HTR-8/SVneo (cell line): ENCODE measurements at regions not wholly inside any gene's neighbourhood (a gene's known extent, or its start where the extent isn't known, plus 50 kb on each side); places are given as distances from the start of the nearest gene placed in this dataset.
"Not testable (repeated sequence)": the region's sequence is repeated elsewhere in the genome, so short reads cannot be mapped to it uniquely, and the experiment has no call there.

ENCODE experiments used
- DNase-seq: peaks from one replicate; pipeline ENCODE4 v3.0.0; 2011; ENCODE audit warnings: low spot score, mixed read lengths; ENCODE audit not compliant: insufficient read length
- FAIRE-seq: peaks from 2 replicates; lab custom pipeline; 2011; peaks lifted over from hg19 to GRCh38; lab: Jason Lieb, UNC

- DNase-seq (no peak), FAIRE-seq (no peak)
These were observed 276.7 kb downstream of the SOX4 start for GRCh38 chr6:21870076-21870730.

GRCh38 chr6:21871831-21872230, 278.3 kb downstream of the SOX4 start:
- DNase-seq (no peak), FAIRE-seq (no peak)

- FAIRE-seq (no peak), DNase-seq (no peak)
These were observed 279.2 kb downstream of the SOX4 start for GRCh38 chr6:21872749-21873148.

- no peak for FAIRE-seq
- no peak for DNase-seq
These were observed 280.0 kb downstream of the SOX4 start for GRCh38 chr6:21873562-21873961.

- DNase-seq (no peak), FAIRE-seq (no peak)
These were observed 280.8 kb downstream of the SOX4 start for GRCh38 chr6:21874372-21874771.

- not testable (repeated sequence) for FAIRE-seq, DNase-seq
These were observed 283.5 kb downstream of the SOX4 start for GRCh38 chr6:21877037-21877436.

- not testable (repeated sequence) for FAIRE-seq
These were observed 286.7 kb downstream of the SOX4 start for GRCh38 chr6:21880249-21880648.

GRCh38 chr6:21881969-21882465, 288.5 kb downstream of the SOX4 start:
- DNase-seq (no peak), FAIRE-seq (no peak)

More at GRCh38 chr6:21880249-21880648, 286.7 kb downstream of the SOX4 start:
- DNase-seq = not testable (repeated sequence)

GRCh38 chr6:21883595-21884328, 290.2 kb downstream of the SOX4 start:
- DNase-seq = no peak
- no peak for FAIRE-seq

GRCh38 chr6:21885111-21885510, 291.6 kb downstream of the SOX4 start:
- FAIRE-seq (no peak), DNase-seq (no peak)

- DNase-seq = peak; percentile 39
These were observed 292.1 kb downstream of the SOX4 start for GRCh38 chr6:21885532-21886114.

GRCh38 chr6:21886542-21887151, 293.1 kb downstream of the SOX4 start:
- FAIRE-seq (no peak), DNase-seq (no peak)

More at GRCh38 chr6:21885532-21886114, 292.1 kb downstream of the SOX4 start:
- peak; percentile 79 for FAIRE-seq

- no peak for FAIRE-seq
- DNase-seq = no peak
These were observed 294.0 kb downstream of the SOX4 start for GRCh38 chr6:21887231-21888185.

GRCh38 chr6:21891080-21891479, 297.5 kb downstream of the SOX4 start:
- FAIRE-seq = no peak

GRCh38 chr6:21893793-21894192, 300.2 kb downstream of the SOX4 start:
- DNase-seq = no peak
- FAIRE-seq = no peak

More at GRCh38 chr6:21891080-21891479, 297.5 kb downstream of the SOX4 start:
- DNase-seq = no peak

GRCh38 chr6:21895555-21895954, 302.0 kb downstream of the SOX4 start:
- FAIRE-seq (no peak), DNase-seq (no peak)

GRCh38 chr6:21898107-21898796, 304.7 kb downstream of the SOX4 start:
- FAIRE-seq (no peak), DNase-seq (no peak)

- FAIRE-seq = no peak
- no peak for DNase-seq
These were observed 306.2 kb downstream of the SOX4 start for GRCh38 chr6:21899708-21900107.

- DNase-seq = no peak
- no peak for FAIRE-seq
These were observed 307.2 kb downstream of the SOX4 start for GRCh38 chr6:21900730-21901129.
